ENCODE measurements at regions not wholly inside any gene's neighbourhood (a gene's known extent, or its start where the extent isn't known, plus 50 kb on each side); places are given as distances from the start of the nearest gene placed in this dataset.
A peak's percentile ranks its signal among the peaks of the same experiment; 100 is the strongest.

DNA sequence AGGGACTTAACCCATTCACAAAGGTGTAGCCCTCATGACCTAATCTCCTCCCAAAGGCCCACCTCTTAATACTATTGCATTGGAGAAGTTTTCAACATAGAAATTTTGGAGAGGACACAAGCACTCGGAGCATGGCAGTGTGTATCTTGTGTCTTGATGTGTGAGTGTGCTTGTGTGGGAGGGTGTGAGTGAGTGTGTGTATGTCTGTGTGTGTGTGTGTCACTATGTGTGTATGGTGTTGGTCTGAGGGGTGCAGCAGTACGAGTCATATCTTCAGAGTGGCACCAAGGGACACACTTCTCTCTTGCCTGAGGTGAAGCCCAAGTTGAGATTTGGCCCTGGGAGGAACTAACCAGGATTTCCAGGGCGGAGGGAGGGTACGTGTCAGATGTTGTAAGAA, 73.7 kb downstream of the NAV1 start:
- no peak for DNase-seq

DNA sequence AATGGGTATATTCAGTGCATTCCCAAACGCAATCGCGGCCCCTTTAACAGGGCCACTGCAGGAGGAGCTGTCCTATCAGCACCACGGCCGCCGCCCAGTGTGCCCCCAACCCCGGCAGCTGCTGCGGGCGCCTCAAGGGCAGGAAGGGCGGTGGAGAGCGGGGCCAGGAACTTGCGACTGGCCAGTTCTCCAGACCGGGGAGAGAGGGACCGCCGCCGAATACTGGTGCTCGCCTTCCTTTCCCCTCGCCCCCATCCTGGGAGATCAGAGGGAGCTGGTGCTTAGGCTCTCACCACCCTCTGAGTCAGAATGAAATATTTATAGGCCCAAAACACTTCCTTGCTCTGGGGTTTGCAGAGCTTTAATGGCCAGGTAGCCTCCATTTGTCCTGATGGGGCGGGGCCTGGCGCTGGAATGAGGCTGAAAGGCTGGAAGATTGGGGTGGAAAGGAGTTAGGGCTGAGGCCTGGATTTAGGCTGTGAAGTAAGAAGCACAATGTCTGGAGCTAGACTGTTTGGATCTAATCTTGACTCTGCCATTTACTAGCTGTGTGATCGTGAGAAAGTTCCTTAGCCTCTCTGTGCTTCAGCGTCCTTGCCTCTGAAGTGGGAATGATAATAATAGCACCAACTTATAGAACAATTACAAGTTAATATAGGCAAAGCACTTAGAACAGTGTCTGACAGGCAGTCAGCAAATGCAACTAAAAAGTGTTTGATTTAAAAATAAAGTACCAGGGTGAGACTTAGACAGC, 75.5 kb downstream of the NAV1 start:
- no peak for DNase-seq

DNA sequence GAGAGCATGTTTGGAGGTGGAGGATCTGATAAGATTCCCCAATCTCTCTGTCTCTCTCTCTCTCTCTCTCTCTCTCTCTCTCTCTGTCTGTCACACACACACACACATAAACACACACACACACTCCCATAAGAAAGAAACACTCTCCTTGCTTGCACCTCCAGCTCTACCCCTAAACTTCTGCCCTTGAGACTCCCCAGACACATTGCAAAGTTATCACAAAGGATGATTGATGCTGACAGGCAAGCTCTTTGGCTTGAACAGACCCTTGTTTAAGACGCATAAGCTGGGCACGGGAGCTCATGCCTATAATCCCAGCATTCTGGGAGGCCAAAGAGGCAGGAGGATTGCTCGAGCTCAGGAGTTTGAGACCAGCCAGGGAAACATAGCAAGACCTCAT, 78.2 kb downstream of the NAV1 start:
- DNase-seq: no peak

DNA sequence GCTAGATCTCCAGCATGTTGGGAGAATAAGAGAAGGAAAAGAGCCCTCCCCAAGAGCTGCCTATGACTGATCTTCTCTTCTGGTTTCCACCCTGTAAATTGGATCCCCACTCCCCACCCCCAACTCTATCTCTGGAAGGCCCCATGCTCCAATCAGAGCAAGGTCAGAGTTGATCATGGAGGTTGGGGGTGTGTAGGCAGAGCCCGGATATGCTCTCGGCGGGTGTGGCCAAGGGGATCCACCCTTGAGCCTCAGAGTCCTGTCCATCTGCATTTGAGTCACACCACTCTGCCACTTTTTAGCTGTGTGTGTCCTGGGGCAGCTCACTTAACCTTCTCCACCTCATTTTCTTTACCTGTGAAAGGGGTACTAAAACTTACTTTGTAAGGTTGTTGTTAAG, 79.5 kb downstream of the NAV1 start:
- no peak for DNase-seq

DNA sequence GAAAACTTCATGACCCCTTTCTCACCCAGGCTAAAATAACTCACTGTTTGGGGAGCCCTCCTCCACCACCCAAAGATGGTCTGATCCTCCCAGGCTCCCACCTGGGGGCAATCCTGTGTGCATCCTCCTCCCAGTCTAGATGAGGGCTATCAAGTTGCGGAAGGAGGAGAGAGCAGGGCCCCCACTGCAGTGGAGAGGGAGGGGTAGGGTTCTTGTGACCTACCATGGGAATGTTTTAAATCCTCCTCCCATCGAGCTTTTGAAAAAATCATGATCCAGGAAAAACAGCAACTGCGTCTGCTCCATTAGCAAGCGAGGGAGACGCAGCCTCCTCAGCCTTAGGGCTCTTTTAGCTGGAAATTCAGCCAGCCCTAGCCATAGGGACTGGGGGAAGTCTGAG, 80.0 kb downstream of the NAV1 start:
- no peak for DNase-seq

DNA sequence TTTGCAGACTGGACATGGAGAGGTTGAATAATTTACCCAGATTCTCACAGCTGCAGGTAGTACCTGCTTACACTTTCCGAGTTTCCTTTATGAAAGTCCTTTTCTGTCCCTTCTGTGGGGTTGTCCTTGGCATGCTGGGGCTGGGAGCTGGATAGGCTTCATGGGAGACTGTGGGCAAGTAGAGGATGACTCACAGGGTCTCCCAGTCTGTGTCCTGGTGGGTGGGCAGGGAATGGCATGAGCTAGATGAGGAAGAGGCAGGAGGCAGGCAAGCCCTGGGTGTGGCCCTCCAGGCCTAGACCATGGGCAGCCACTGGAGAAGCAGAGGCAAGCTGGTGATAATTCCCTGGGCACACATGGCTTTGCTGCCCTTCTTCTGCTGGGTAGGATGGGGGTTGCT, 80.6 kb downstream of the NAV1 start:
- DNase-seq: no peak

DNA sequence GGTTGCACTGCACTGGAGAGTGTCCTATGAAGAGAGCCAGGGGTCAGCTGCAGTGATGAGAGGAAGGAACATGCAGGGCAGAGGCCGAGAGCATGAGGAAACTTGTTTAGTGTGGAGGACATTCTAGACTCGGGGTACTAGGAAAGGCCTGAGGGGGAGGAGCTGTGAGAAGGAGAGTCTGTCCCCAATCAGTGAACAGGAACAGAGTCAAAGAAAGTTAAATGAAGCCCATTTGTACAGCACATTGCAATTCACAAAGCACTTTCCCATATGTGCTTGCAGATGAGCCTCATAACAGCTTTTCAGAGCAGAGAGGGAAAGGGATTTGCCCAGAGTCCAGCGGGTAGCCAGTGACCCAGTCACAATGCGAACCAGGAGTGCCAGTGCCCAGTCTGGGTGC, 83.4 kb downstream of the NAV1 start:
- DNase-seq: no peak

DNA sequence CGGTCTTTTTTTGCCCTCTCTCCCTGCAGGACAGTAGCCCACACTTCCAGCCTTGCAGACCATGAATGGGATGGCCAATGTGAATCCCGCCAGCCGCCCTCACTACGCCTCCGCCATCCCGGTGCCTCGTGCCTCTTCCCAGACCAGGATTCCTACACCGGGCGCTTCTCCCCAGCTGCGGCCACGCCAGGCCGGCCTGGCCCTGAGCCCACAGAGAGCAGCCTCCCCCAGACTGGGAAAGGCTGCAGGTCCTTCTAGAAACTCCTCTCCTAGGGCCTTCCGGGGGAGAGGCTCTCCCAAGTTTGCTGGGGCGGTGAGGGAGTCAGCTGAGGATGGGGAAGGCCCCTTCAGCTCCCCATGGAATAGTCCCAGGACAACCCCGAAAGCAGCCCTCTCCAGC, 83.9 kb downstream of the NAV1 start:
- no peak for DNase-seq

DNA sequence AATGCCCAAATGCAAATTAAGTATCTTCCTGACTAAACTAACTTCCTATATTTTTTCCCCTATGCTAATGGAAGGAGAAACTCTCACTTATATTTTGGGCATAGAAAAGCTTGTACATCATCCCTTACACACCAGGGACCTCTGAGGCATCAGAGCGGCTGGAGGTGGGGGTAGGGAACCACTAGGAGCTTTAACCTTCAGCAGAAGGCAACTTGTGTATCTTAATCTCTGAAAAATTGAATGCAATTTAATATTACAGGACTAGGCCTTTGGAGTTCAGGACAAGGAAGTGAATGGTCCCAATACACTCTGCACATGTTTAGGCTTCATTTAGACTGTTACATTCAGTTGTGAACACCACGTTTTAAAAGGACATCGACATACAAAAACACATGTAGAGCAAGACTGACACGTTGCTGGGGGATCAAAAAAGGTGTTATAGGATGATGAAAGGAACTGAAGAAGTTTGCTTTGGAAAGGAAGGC, 85.9 kb downstream of the NAV1 start:
- no peak for DNase-seq

DNA sequence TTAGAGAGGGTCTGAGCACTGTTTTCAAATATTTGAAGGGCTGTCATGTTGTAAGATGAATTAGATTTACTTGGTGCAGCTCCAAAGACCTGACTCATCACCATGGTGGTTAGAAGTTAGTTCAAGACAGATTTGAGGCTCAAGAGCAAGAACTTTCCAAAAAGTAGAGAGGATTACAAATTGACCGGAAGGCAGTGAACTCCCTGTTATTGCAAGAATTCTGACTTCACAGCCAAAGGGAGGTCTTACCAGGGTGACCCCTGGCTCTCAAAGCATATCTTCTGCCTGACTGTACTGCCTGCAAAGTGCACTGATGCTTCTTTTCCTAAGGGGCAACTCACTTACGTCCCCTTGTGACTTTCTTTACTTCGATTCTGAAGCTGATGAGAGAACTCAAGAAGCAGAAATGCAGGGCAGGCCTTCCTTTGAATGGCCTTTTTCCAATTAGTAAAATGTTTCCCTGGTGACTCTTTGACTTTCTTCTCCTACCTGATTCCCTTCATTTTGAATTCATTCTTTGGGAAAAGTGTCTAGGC, 86.4 kb downstream of the NAV1 start:
- no peak for DNase-seq

DNA sequence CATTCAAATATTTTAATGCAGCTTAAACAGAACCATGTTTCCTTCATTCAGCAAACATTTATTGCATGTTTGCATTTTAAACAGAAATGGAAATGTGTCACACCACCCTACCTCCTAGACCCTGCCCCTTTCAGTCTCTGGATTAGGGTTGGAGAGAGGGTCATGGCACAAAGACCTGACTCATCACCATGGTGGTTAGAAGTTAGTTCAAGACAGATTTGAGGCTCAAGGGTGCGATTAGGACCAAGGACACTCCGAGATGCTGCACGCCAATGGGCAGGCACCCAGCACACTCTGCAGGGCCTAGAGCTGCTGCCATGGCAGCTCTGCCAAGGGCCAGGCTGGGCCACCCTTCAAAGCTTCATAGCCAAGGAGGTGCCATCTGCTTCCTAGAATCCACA, 86.9 kb downstream of the NAV1 start:
- DNase-seq: no peak

DNA sequence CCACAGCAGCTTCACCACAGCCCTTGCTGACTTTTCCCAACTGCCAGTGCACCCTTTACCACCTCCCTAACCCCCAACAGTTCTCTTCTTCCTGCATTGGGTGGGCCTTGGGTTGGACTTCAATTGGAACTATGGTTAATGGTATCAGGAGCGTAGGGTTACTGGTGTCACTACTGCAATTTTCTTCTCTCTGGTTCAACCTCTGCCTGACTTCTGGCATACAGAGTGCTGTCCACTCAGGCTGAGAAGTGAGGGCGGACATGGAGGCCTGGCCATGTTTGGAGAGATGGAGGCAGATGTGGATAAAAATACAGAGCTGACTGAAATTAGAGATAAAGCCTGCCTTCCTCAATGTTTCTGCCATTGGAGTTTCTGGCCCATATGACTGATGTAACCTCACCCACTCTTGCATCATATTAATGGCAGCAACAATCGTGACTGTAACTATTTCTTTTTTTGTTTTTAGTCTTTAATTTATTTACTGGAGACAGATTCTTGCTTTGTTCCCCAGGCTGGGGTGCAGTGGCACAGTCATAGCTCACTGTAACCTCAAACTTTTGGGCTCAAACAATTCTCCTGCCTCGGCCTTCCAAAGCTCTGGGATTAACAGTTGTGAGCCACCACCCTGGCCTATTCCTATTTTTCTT, 87.8 kb downstream of the NAV1 start:
- no peak for DNase-seq

DNA sequence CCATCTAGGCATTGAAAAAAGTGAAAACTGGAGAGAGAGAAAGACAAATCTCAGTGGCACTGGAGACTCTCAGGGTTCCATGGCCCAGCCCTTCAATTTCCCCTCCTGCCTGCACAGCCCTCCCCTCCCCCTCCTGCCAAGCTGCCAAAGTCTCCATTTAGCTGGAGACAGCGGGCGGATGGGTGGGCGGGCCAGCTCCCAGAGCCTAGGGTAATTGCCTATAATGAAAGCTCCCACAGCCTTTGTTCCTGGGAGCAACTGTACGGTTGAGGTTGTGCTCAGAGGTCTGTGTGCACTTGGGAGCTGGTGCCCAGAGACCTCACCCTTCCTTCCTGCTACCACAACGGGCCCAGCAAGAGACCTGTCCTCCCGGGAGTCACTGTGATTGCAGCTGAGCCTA, 89.6 kb downstream of the NAV1 start:
- DNase-seq: peak; percentile 94 to 97

DNA sequence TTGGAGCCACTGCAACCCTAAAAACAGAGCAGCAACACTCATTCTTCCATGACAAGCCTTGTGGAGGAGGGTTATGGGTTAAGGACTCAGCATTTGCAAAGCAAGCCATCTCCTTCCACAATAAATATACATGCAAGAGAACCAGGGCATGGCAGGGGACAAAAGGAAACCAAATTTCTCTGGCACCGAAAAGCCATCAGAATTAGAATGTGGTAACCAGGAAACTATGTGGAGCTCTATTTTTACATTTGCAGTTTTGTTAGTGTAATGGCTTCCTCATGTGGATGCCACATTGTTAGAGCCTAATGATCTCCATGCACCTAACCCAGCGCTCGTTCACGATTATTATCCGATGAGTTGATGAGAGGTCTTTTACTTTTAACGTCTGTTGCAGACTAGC, 91.7 kb downstream of the NAV1 start:
- no peak for DNase-seq

DNA sequence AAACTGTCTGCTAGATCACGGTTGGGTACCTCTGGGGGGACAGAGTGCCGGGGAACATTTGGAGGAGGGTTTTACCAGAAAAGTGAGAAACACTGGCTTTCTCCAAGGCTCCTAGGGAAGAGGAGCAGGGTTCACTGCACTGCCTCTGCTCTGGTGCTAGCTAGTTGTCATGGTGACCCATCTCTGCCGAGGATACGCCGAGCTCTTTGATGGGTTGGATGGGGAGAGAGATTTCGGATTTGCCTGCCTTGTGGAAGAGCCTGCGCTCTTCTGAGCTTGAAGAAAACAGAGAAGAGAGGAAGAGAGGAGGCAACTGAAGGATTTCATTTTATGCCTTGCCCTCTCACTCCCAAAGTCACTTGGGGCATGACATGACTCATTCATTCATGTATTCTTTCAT, 92.1 kb downstream of the NAV1 start:
- no peak for DNase-seq

DNA sequence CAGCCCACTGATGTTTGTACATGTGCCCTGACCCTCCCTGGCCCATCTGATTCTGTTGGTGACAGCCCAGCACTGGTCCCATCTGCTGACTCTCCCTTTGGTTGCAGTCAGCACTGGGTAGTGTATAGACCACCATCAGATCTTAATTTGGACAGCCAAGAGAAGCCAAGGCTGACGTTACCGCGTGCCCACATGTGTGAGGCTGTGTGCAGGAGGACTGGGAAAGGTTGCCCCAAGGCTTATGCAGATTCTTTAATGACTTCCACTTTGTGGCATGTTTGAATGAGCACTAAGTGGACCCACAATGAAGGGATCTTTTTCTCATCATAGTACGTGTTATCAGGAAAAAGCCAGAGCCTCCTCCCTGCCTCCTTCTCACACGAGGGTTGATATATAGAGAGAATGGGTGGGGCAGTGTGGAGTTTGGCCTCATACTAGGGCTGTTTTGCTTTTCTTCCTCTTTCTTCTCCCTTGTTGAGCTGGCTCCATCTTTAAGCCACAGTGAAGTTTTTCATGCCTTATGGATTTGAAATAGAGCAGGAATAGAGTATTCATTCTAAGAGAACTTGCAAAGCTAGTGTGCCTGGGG, 93.5 kb downstream of the NAV1 start:
- DNase-seq: no peak

DNA sequence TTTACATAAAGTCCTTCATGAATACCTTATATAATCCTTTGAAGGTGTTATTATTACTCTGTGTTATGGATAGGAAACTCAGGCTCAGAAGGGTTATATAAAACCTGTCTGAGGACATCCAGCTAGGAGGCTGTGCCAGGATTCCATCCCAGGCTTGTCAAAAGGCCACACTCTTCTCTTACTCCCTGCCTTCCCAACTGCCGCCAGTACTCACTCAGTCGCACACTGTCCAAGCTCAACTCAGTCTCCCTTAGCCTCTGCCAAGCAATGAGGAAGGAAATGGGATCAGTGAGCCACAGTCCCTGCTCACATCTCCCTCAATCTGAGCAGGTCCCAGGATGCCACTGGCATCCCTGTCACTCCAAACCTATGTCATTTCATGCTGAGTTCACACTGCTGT, 94.4 kb downstream of the NAV1 start:
- no peak for DNase-seq

DNA sequence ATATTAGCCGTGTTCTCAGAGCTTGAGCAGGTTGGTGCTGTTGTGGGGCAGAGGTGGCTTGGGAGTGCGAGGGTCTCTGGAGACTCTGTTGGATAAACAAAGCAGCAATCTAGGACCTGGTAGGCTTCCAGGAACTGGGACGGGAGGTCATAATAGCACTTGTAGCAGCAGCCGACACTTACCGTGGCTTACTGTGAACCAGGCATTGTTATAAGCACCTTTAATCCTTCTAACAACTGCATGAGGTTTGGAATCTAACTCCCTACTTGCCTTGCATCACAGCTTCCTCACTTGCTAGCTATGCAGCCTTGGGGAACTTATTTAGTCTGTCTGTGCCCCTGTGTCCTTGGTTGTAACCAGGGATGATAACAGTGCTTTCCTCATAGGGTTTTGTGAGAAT, 94.9 kb downstream of the NAV1 start:
- DNase-seq: no peak

DNA sequence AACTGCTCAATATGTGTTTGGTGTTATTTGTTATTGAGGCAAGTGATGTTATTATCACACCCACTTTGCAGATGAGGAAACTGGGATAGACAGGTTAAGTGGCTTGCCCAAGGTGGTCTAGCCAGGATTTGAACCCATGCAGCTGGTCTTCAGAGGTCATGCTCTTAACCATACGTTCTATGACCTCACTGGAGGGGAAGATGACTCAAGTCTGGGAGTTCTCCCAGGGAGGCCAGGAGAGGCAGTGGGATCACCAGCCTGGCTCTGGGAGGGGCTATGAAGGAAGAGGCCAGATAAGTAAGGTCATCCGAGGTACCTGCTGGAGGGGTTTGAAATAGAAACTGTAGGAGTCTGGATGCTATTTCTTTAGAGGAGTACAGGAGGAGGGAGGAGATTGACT, 95.3 kb downstream of the NAV1 start:
- no peak for DNase-seq

DNA sequence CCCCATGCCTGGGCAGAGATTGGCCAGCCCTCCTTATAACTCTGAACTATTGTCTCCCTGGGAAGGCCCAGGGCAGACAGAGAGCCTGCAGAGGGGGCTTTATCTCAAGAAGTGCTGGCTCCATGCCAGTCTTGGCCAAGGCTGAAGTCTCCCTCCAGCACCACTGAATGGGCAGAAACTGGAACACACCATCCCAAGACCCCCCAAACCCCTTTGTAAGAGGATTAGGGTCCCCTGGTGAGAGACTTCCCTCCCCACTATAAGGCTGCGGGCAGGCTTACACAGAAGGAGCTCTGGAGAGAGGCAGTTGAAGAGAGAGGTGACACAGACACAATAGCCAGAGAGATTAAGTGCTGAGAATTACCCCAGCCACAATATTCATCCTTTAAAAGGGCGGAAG, 97.2 kb downstream of the NAV1 start:
- no peak for DNase-seq

DNA sequence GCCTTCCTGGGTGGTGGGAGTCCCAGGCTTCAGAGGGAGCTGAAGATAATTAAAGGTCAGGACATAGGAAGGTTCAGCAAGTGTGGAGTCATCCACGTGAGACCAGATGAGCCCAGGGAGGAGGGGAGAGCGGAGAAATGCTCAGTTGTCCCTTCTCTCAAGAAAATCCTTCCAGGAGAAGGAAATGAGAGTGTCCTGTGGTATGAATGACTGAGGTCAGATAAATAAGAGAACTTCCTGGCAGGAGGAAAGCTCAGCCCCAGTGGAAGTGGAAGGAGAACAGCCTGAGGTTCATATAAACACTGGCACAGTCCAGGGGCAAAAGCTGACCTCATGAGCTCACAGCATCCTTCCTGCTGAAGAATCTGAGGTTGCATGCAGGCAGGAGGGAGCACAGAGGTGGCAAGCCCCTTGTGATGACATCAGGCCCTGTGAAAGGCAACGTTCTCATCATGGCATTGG, 97.6 kb downstream of the NAV1 start:
- no peak for DNase-seq

DNA sequence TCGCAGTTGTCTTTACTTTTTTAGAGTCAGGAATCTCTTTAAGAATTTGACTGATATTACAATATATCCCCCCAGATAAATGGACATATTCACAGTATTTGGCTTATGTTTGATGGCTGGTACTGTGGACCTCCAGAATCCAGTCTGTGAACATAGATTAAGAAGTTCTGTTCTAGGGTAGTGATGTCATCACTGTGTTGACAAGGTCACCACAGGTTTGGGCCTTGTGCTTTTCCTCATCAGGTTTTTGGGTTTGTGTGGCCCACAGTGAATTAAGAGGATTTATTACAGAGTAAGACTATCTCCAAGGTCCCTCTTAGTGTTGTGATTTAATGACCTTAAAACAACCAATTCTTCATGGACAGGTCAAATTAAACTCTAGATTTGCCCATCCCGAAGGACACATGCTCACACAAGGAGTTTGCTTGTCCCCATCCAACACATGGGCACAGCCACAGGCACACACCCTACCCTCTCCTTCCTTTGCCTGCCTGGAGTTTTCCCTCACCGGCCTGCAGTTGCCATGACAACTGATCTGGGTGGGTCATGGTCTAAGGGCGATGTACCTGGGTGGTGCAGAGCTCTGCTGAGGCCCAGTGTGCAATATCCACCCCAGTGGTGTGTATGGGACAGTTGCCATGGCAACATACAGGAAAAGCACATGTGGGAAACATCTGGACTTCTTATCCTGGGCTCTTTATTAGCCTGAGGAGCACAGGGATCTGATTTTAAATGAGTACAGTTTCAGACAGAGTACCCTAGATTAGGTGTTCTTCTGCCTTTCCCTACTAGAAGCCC, 98.6 kb downstream of the NAV1 start:
- DNase-seq: no peak

DNA sequence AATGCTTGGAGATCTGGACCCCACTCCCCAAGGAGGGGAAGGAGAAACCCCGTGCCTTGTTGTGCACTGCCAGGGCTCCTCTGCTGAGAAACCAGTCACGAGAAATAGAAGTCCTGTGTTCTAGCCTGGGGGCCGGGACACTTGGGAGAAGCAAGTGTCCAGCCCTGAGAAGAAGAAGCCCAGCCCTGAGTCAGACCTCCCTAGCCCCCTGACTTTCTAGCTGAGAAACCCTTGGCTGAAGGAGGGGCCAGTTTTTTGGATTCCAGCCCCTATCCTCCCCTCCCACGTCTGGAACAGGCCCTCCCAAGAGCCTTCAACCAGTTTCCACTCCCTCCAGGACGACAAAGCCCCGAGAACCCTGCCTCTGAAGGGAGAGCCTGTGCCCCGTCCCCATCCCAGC, 100.5 kb downstream of the NAV1 start:
- DNase-seq: no peak

Measured in NCI-H2081 (cell line).